ENCODE measurements at regions not wholly inside any gene's neighbourhood (a gene's known extent, or its start where the extent isn't known, plus 50 kb on each side); places are given as distances from the start of the nearest gene placed in this dataset.

DNA sequence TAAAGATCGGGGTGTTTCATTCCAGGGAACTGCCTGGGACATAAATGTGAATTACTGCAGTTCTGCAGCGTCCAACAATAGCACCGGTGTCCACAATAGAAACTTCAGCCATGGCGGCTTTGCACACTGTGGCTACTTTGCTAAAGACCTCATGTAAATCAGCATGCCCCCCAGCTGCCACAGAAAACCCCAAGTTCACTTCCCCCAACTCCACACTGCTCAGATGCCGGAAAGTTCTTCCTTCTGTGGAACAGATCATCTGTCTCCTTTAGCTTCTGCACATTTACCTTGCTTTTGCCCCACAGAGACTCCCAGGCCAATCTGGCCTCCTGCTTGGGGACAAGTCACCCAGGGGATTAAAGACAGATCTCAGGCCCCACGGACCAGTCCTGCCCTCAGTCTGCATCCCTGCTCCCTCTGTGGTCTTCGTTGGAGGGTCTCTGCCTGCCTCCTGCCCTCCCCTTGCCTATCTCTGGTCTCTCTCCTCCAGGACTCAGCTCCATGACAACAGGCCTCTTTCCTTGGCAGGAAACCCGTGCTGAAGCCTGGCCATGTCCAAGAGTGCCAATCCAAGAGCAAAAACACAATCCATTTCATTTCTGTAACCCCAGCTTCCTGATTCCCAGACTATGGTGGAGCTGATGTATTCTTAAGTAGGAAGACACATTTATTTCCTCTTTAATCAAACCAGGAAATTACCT is 403.2 kb downstream of the RPS24 start:
- no peak for TF ChIP-seq SP1 (IDR thresholded peaks at IDR 0.05)
- no peak for TF ChIP-seq CTBP1 (IDR thresholded peaks at IDR 0.05; ENCODE audit: borderline replicate concordance)
- TF ChIP-seq HDGF (IDR thresholded peaks at IDR 0.05; ENCODE audit: borderline replicate concordance): no peak
- TF ChIP-seq NFRKB (IDR thresholded peaks at IDR 0.05): no peak

All from HEK293T (cell line).